ENCODE measurements at regions not wholly inside any gene's neighbourhood (a gene's known extent, or its start where the extent isn't known, plus 50 kb on each side); places are given as distances from the start of the nearest gene placed in this dataset.

DNA sequence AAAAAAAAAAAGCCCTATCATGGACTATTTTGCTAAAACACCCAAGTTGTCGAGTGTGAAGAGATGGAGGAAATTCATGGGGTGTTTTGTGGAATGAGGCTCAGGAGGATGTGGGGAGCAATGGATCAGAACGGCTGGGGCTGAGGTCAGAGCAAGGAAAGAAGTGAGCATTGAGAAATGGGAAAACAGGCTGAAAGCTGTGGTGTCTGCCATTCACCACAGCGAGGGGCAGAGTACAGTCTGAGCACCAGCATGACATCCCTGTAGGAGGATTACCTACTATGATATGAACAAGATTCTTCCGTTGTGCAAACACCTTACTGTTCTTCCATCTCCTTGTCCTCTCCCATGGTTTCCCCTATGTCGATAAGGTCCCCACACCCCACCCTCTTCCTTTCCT, 193.1 kb downstream of the TMEM114 start:
- TF ChIP-seq TCF12 (IDR thresholded peaks at IDR 0.05; ENCODE audit: low read depth) (no peak), ZBTB7A (IDR thresholded peaks at IDR 0.05; ENCODE audit: low read depth) (no peak), CREB1 (IDR thresholded peaks at IDR 0.05; ENCODE audit: low read depth) (no peak), CEBPB (IDR thresholded peaks at IDR 0.05) (no peak), NFIC (IDR thresholded peaks at IDR 0.05) (no peak), YY1 (IDR thresholded peaks at IDR 0.05; ENCODE audit: low read depth) (no peak), TAF1 (IDR thresholded peaks at IDR 0.05; ENCODE audit: low read depth) (no peak), RAD21 (IDR thresholded peaks at IDR 0.05; ENCODE audit: low read depth) (no peak), EGR1 (IDR thresholded peaks at IDR 0.05) (no peak), EP300 (IDR thresholded peaks at IDR 0.05; ENCODE audit: borderline replicate concordance) (no peak), TEAD4 (IDR thresholded peaks at IDR 0.05) (no peak)
- TF ChIP-seq, protein P1, sequence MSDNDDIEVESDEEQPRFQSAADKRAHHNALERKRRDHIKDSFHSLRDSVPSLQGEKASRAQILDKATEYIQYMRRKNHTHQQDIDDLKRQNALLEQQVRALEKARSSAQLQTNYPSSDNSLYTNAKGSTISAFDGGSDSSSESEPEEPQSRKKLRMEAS (IDR thresholded peaks at IDR 0.05), result no peak
- TF ChIP-seq, protein P2, sequence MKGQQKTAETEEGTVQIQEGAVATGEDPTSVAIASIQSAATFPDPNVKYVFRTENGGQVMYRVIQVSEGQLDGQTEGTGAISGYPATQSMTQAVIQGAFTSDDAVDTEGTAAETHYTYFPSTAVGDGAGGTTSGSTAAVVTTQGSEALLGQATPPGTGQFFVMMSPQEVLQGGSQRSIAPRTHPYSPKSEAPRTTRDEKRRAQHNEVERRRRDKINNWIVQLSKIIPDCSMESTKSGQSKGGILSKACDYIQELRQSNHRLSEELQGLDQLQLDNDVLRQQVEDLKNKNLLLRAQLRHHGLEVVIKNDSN (IDR thresholded peaks at IDR 0.05), result no peak
- TF ChIP-seq, protein P3, sequence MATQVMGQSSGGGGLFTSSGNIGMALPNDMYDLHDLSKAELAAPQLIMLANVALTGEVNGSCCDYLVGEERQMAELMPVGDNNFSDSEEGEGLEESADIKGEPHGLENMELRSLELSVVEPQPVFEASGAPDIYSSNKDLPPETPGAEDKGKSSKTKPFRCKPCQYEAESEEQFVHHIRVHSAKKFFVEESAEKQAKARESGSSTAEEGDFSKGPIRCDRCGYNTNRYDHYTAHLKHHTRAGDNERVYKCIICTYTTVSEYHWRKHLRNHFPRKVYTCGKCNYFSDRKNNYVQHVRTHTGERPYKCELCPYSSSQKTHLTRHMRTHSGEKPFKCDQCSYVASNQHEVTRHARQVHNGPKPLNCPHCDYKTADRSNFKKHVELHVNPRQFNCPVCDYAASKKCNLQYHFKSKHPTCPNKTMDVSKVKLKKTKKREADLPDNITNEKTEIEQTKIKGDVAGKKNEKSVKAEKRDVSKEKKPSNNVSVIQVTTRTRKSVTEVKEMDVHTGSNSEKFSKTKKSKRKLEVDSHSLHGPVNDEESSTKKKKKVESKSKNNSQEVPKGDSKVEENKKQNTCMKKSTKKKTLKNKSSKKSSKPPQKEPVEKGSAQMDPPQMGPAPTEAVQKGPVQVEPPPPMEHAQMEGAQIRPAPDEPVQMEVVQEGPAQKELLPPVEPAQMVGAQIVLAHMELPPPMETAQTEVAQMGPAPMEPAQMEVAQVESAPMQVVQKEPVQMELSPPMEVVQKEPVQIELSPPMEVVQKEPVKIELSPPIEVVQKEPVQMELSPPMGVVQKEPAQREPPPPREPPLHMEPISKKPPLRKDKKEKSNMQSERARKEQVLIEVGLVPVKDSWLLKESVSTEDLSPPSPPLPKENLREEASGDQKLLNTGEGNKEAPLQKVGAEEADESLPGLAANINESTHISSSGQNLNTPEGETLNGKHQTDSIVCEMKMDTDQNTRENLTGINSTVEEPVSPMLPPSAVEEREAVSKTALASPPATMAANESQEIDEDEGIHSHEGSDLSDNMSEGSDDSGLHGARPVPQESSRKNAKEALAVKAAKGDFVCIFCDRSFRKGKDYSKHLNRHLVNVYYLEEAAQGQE (IDR thresholded peaks at IDR 0.05; ENCODE audit: low read depth), result no peak

DNA sequence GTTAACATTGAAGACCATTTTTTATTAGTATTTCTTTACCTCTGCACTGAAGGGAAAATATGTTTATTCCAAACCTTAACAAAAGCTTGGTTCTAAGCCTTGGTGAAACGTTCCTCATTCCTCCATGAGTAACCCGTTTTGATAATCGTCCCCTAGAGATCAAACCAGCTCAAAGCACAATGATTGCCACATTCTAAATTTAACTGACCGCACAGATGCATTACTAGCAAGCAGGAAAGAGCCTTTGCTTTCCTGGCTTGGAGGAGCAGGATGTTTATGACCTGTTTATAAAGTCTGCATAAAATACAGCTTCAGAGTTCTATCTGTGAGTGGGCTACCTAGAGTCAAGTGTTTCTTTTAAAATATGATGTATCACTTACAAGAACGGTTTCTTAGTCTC, 193.8 kb downstream of the TMEM114 start:
- no peak for TF ChIP-seq CREB1 (IDR thresholded peaks at IDR 0.05; ENCODE audit: low read depth)
- no peak for TF ChIP-seq YY1 (IDR thresholded peaks at IDR 0.05; ENCODE audit: low read depth)
- no peak for TF ChIP-seq EGR1 (IDR thresholded peaks at IDR 0.05)
- no peak for TF ChIP-seq TCF12 (IDR thresholded peaks at IDR 0.05; ENCODE audit: low read depth)
- TF ChIP-seq TEAD4 (IDR thresholded peaks at IDR 0.05), result no peak
- no peak for TF ChIP-seq EP300 (IDR thresholded peaks at IDR 0.05; ENCODE audit: borderline replicate concordance)
- TF ChIP-seq TAF1 (IDR thresholded peaks at IDR 0.05; ENCODE audit: low read depth), result no peak
- TF ChIP-seq CEBPB (IDR thresholded peaks at IDR 0.05), result no peak
- TF ChIP-seq, protein P1 (IDR thresholded peaks at IDR 0.05), result no peak
- TF ChIP-seq, protein P2 (IDR thresholded peaks at IDR 0.05), result no peak
- TF ChIP-seq RAD21 (IDR thresholded peaks at IDR 0.05; ENCODE audit: low read depth), result no peak
- no peak for TF ChIP-seq ZBTB7A (IDR thresholded peaks at IDR 0.05; ENCODE audit: low read depth)
- TF ChIP-seq NFIC (IDR thresholded peaks at IDR 0.05), result no peak
- TF ChIP-seq, protein P3 (IDR thresholded peaks at IDR 0.05; ENCODE audit: low read depth), result no peak
- TF ChIP-seq FOXM1 (IDR thresholded peaks at IDR 0.05; ENCODE audit: borderline replicate concordance, low read depth), result no peak

DNA sequence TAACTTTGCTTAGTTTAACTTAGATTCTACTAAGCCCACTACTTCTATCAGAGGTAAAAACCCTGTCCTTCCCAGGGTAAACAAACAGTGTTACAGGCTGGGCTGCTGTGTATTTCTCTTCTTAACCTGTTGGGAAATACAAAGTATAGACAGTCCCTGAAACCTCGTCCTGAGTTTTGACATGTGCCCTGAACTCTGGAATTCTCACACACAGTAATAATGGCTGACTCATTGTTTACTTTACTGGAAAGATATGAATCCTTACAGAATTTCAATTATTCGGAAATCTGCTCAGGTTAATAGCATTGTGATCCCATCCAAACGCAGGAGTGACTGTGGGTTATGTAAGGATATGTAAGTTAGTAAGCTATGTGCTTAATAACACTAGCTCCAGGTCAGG, 199.1 kb downstream of the TMEM114 start:
- TF ChIP-seq ZBTB7A (IDR thresholded peaks at IDR 0.05; ENCODE audit: low read depth) (no peak), CEBPB (IDR thresholded peaks at IDR 0.05) (no peak), CREB1 (IDR thresholded peaks at IDR 0.05; ENCODE audit: low read depth) (no peak), TAF1 (IDR thresholded peaks at IDR 0.05; ENCODE audit: low read depth) (no peak), EP300 (IDR thresholded peaks at IDR 0.05; ENCODE audit: borderline replicate concordance) (no peak), FOXM1 (IDR thresholded peaks at IDR 0.05; ENCODE audit: borderline replicate concordance, low read depth) (no peak), TEAD4 (IDR thresholded peaks at IDR 0.05) (no peak), TCF12 (IDR thresholded peaks at IDR 0.05; ENCODE audit: low read depth) (no peak), YY1 (IDR thresholded peaks at IDR 0.05; ENCODE audit: low read depth) (no peak), NFIC (IDR thresholded peaks at IDR 0.05) (no peak), RAD21 (IDR thresholded peaks at IDR 0.05; ENCODE audit: low read depth) (no peak), EGR1 (IDR thresholded peaks at IDR 0.05) (no peak)
- TF ChIP-seq, protein P3 (IDR thresholded peaks at IDR 0.05; ENCODE audit: low read depth), result no peak
- TF ChIP-seq, protein P2 (IDR thresholded peaks at IDR 0.05), result no peak
- TF ChIP-seq, protein P1 (IDR thresholded peaks at IDR 0.05), result no peak

Measured in Ishikawa (cell line).